GM18951 (cell line): ENCODE measurements at regions not wholly inside any gene's neighbourhood (a gene's known extent, or its start where the extent isn't known, plus 50 kb on each side); places are given as distances from the start of the nearest gene placed in this dataset.

Experiments
- POLR2A ChIP-seq: IDR thresholded peaks from 4 replicates; pipeline ENCODE4 v1.6.1; 2011; ENCODE audit warnings: mild to moderate bottlenecking; ENCODE audit not compliant: insufficient read length, insufficient read depth; ENCODE audit errors: extremely low read depth
- in situ Hi-C: fragments of 300-500 bp; cut with MboI; formaldehyde crosslinking; loops from one replicate; pipeline ENCODE4 v1.12.0; 2022; ENCODE audit warnings: low sequenced_read_pairs, mixed read lengths, inconsistent platforms; ENCODE audit not compliant: unreplicated experiment

DNA sequence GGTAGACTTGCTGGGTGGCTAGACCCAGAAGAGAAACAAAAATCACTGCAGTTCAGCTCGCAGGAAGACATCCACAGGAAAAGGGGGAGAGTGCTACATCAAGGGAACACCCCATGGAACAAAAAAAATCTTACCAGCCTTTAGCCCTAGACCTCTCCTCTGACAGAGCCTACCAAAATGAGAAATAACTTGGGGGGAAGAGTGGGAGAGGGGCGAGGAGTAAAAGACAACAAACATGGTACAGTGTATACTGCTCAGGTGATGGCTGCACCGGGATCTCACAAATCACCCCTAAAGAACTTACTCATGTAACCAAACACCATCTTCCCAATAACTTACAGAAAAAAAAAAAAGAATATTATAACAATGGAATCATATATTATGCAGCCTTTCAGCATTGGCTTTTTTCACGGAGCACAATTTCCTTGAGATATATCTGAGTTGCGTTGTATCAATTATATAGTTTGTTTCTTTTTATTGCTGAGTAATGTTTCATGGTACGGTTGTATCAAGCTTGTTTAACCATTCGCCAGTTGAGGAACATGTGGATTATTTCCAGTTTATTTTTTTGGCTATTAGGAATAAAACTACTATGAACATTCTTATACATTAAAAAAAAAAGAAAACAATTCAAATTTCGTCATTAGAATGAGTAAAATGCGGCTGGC lies 90.9 kb downstream of the ZNF280B start:
- no peak for TF ChIP-seq POLR2A
- in situ Hi-C loops: no loop called here

DNA sequence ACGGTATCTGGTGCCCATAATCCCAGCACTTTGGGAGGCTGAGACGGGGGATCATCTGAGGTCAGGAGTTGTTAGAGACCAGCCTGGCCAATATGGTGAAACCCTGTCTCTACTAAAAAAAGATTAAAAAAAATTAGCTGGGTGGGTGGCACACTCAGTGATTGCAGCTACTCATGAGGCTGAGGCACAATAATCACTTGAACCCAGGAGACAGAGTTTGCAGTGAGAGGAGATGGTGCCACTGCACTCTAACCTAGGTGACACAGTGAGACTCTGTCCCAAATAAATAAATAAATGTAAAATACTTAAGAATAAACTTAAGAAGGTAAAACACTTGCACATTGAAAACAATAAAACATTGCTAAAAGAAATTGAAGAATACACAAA lies 90.4 kb downstream of the ZNF280B start:
- in situ Hi-C loops: no loop called here
- TF ChIP-seq POLR2A: no peak

DNA sequence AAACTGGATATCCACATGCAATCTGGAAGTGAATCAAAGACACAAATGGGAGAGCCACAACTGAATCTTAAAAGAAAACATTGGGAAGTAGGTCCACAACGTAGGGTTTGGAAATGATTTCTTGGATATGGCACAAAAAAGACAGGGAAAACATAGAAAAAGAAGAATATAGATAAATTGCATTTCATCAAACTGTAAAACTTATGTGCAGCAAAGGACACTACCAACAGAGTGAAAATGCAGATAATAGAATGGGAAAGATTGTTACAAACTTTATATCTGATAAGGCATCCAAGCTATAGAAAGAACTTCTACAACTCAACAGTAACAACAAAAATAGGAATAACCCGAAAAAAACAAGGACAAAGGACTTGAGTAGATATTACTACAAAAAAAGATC lies 89.6 kb downstream of the ZNF280B start:
- in situ Hi-C loops: no loop called here
- TF ChIP-seq POLR2A: no peak

DNA sequence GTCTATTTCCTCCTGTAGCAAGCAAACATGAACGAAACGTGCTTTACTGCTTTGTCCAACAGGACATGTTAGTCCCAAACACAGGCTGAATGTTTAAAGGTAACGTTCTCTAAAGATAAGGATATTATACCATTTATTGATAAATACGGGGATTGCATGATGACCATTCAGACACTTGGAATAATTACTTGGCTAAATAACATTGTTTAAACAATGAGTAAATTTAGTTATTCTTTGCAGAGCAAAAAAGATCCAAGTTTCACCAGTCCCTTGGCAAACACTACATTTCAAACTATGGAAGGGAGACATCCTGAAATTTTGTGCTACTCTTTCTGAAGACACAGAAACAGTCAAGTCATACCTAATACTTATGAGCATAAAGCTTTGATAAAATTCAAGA lies 88.0 kb downstream of the ZNF280B start:
- TF ChIP-seq POLR2A: no peak

DNA sequence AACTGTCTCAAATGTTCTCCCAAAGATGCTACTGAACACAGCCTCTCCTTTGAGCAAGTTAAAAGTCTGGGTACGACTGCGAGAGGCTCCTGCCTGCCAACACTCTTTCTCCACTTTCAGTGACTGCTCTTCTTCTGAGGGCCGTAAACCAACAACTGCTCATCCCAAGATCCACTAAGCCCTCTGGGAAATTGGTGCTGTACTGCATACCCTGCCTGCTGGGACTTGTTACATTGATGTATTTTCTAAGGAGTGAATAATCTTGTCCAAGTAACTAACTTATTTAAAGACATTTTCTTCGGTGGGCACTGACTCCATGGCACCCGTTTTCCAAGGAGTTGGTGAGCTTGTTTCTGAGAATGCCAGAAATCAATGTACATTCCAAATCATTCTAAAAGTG lies 87.2 kb downstream of the ZNF280B start:
- in situ Hi-C loops: no loop called here
- TF ChIP-seq POLR2A: no peak

More for the DNA sequence above, 88.0 kb downstream of the ZNF280B start:
- in situ Hi-C loops: no loop called here

DNA sequence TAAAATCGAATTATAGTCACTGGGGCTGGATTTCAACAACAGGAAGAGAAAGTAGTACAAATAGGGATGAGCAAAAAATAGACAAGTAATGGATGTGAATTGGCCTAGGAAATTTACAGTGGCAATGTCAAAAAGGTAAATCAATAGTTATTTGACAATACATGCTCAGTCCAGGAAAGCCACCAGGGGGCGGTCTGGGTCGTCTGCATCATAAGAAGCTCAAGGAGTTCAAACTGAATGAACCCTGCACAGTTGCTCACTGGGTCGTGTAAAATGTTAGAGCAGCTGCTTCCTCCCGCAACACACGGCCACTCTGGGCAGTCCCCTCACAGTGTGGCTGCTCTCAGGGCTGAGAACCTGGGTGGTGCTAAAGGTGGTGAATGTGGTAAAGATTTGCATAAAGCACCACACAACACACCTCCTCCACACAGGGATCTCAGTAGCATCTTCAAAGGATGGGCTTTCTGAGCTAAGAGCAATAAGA lies 85.9 kb downstream of the ZNF280B start:
- in situ Hi-C loops: no loop called here
- TF ChIP-seq POLR2A: no peak

DNA sequence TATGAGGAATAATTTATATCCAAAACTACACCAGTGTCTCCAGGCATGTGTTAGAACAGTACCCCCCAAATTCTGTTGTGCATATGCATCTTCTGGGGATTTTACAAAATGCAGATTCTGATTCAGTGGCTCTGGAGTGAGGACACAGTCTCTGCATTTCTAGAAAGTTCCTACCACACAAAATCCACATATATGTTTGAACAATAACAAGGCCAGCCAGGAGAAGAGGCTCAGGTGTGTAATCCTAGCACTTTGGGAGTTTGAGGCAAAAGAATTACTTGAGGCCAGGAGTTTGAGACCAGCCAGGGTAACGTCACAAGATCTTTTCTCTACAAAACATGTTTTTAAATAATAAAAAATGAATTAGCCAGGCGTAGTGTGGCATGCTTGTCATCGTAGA lies 84.9 kb downstream of the ZNF280B start:
- TF ChIP-seq POLR2A: no peak
- in situ Hi-C loops: no loop called here

DNA sequence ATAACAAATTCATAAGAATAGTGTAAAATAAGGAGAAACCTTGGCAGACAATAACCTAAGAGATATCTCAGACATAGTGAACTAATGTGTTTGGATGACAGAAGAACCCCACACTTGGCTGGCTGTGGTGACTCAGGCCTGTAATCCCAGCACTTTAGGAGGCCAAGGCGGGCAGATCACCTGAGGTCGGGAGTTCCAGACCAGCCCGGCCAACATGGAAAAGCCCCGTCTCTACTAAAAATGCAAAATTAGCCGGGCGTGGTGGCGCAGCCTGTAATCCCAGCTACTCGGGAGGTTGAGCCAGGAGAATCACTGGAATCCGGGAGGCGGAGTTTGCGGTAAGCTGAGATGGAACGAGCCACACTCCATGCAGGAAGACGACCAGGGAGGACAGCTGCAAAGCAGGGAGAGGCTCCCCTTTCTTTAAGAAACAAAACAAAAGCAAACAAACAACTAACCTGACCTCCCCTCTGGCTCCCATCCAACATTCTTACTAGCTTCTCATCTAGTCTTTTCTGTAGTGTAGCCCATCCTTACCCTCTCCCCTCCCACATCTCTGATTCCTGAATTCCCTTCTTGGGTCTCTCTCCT lies 84.2 kb downstream of the ZNF280B start:
- no peak for TF ChIP-seq POLR2A
- in situ Hi-C loops: no loop called here

DNA sequence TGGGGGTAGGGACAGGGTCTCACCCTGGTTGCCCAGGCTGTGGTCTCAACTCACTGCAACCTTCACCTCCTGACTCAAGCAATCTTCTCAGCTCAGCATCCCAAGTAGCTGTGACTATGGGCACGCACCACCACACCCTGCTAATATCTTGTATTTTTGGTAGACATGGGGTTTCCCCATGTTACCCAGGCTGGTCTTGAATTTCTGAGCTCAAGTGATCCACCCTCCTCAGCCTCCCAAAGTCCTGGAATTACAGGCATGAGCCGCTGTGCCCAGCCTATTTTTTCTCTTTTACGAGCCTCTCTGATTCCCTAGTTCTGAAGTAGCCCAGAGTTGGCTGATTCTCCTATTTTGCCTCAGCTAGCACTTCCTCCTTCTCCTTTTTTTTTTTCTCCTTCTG lies 83.6 kb downstream of the ZNF280B start:
- in situ Hi-C loops: no loop called here
- no peak for TF ChIP-seq POLR2A

DNA sequence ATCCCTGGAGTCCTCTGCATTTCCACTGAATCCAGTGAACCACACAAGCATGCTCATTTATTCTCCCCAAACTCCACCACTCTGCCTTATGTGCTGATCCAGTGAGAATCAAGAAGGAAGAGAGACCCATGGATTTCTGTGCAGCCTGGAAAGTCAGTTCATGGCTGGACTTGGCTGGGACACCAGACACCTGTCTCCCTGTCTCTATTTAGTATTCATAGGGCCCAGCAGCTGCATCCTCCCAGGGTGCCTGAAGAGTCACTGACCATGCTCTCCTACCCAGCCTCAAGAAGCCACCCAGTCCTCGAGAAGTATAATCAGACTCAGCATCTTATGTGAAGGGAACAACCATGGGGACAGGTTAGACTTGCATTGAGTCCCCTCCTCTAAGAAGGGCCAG lies 83.2 kb downstream of the ZNF280B start:
- TF ChIP-seq POLR2A: no peak
- in situ Hi-C loops: no loop called here

DNA sequence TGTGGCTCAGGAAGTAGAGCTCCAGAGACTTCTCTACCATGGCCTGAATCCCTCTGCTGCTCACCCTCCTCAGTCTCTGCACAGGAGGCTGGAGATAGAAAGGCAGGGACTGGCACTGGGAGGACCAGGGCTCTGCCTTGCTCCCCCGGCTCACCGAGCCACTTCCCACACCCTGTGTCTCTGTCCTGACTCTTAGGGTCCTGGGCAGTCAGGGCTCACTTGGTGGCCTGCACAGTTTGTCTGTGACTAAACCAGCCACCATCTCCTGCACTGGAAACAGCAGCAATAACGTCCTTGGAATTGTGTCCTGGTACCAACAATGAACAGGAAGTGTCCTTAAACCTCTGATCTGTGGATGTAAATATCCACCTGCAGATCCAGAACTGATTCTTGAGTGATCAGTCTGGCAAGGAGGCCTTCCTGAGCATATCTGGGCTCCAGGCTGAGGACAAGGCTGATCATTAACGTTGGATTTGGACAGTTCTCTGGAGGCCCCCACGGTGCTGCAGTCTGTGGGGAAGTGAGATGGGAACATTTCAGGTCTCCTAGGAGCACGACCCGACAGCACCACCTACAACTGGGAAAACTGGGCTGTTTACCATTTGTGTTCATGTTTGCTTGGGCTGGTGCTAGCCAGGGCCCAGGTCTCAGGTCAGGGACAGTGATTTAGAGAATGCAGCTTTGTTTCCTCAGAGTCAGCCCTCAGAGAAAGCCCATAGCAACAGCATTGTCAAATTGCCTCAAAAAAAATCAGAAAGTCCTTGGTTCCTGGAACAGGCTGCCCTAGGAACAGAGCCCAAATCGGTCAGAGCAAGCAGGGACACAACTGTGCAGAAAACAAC lies 82.5 kb downstream of the ZNF280B start:
- in situ Hi-C loops: no loop called here
- TF ChIP-seq POLR2A: no peak

DNA sequence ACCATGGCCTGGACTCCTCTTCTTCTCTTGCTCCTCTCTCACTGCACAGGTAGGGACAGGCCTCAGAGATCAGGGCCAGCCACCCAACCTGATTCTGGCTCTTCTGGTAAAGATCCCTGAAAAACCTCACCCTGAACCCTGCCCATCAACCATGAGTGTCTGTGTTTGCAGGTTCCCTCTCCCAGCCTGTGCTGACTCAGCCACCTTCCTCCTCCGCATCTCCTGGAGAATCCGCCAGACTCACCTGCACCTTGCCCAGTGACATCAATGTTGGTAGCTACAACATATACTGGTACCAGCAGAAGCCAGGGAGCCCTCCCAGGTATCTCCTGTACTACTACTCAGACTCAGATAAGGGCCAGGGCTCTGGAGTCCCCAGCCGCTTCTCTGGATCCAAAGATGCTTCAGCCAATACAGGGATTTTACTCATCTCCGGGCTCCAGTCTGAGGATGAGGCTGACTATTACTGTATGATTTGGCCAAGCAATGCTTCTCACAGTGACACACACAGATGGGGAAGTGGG lies 80.9 kb downstream of the ZNF280B start:
- in situ Hi-C loops: no loop called here
- TF ChIP-seq POLR2A: no peak
